GM10266 (cell line): ENCODE measurements at regions not wholly inside any gene's neighbourhood (a gene's known extent, or its start where the extent isn't known, plus 50 kb on each side); places are given as distances from the start of the nearest gene placed in this dataset.

Source experiments
- DNase-seq: peaks from one replicate; pipeline ENCODE4 v3.0.0; 2012; ENCODE audit errors: extremely low spot score
- CTCF ChIP-seq: IDR thresholded peaks from 2 replicates; pipeline ENCODE4 v1.5.1; 2012; ENCODE audit warnings: mild to moderate bottlenecking, low read depth; ENCODE audit not compliant: control insufficient read depth, insufficient read depth; ENCODE audit errors: missing control alignments

- DNase-seq, result no peak
- TF ChIP-seq CTCF, result no peak
These were observed 547.4 kb upstream of the ID2 start for GRCh38 chr2:8134473-8134932.

- DNase-seq, result no peak
These were observed 546.7 kb upstream of the ID2 start for GRCh38 chr2:8134985-8135682.

DNA sequence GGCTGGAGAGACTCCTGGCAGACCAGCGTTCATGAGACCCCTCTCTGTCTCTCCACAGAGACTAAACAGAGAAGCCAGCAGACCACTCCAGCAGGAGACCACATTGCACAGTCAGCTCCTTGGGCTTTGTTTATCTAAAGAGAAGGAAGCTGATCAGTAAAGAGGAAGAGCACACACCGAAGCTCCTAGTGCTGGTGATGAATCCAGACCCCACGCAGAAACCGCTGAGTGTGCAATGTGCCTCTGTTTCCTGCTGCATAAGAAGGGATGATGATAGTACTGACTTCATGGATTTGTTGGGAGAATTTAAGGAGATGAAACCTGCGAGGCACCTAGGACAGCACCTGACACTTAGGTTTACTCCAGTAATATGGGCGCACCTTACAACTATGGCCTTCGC lies 544.1 kb upstream of the ID2 start:
- no peak for DNase-seq
- TF ChIP-seq CTCF, result no peak

More at GRCh38 chr2:8134985-8135682, 546.7 kb upstream of the ID2 start:
- no peak for TF ChIP-seq CTCF

GRCh38 chr2:8138525-8138922 lies 543.3 kb upstream of the ID2 start:
- DNase-seq, result no peak
- no peak for TF ChIP-seq CTCF

GRCh38 chr2:8138923-8139667 lies 542.8 kb upstream of the ID2 start:
- no peak for TF ChIP-seq CTCF
- DNase-seq, result no peak

GRCh38 chr2:8139668-8140200 lies 542.1 kb upstream of the ID2 start:
- TF ChIP-seq CTCF, result no peak
- DNase-seq, result no peak
